GM19395 (cell line): ENCODE measurements at regions not wholly inside any gene's neighbourhood (a gene's known extent, or its start where the extent isn't known, plus 50 kb on each side); places are given as distances from the start of the nearest gene placed in this dataset.

ENCODE experiments used
- ATAC-seq: cut with Tn5 transposase; IDR thresholded peaks from one replicate; pipeline ENCODE4 v1.9.1; 2021; ENCODE audit warnings: mild to moderate bottlenecking, moderate library complexity; ENCODE audit not compliant: unreplicated experiment

- ATAC-seq, result no peak
Measured at GRCh38 chr7:124692425-124692824, 73.2 kb downstream of the GPR37 start.

- no peak for ATAC-seq
Measured at GRCh38 chr7:124690840-124691239, 74.8 kb downstream of the GPR37 start.

- no peak for ATAC-seq
Measured at GRCh38 chr7:124689931-124690330, 75.7 kb downstream of the GPR37 start.

- no peak for ATAC-seq
Measured at GRCh38 chr7:124689523-124689922, 76.1 kb downstream of the GPR37 start.

- ATAC-seq, result no peak
Measured at GRCh38 chr7:124688991-124689390, 76.6 kb downstream of the GPR37 start.

- ATAC-seq, result no peak
Measured at GRCh38 chr7:124686543-124687171, 78.9 kb downstream of the GPR37 start.

- ATAC-seq, result no peak
Measured at GRCh38 chr7:124681946-124682345, 83.6 kb downstream of the GPR37 start.

- ATAC-seq, result no peak
Measured at GRCh38 chr7:124680304-124680703, 85.3 kb downstream of the GPR37 start.

- ATAC-seq, result no peak
Measured at GRCh38 chr7:124679586-124680225, 85.9 kb downstream of the GPR37 start.

- no peak for ATAC-seq
Measured at GRCh38 chr7:124679146-124679545, 86.4 kb downstream of the GPR37 start.

- ATAC-seq, result no peak
Measured at GRCh38 chr7:124674451-124674850, 91.1 kb downstream of the GPR37 start.

GRCh38 chr7:124672011-124672410, 93.6 kb downstream of the GPR37 start:
- ATAC-seq, result no peak

- no peak for ATAC-seq
Measured at GRCh38 chr7:124667312-124668153, 98.1 kb downstream of the GPR37 start.

- no peak for ATAC-seq
Measured at GRCh38 chr7:124662937-124663336, 102.7 kb downstream of the GPR37 start.

GRCh38 chr7:124662372-124662771, 103.2 kb downstream of the GPR37 start:
- ATAC-seq, result no peak

GRCh38 chr7:124655990-124656389, 109.6 kb downstream of the GPR37 start:
- ATAC-seq, result no peak

- ATAC-seq, result no peak
Measured at GRCh38 chr7:124652237-124652636, 113.4 kb downstream of the GPR37 start.

GRCh38 chr7:124651136-124651535, 114.5 kb downstream of the GPR37 start:
- no peak for ATAC-seq

- peak; percentile 63 for ATAC-seq
Measured at GRCh38 chr7:124649397-124650014, 116.1 kb downstream of the GPR37 start.

GRCh38 chr7:124647630-124648306, 117.8 kb downstream of the GPR37 start:
- ATAC-seq, result no peak

GRCh38 chr7:124645704-124646103, 119.9 kb downstream of the GPR37 start:
- no peak for ATAC-seq
